ENCODE measurements at regions not wholly inside any gene's neighbourhood (a gene's known extent, or its start where the extent isn't known, plus 50 kb on each side); places are given as distances from the start of the nearest gene placed in this dataset.

- no peak for TF ChIP-seq CTCF (IDR thresholded peaks at IDR 0.05)
- TF ChIP-seq POLR2A (IDR thresholded peaks at IDR 0.05): no peak
- no peak for TF ChIP-seq POLR2AphosphoS5 (IDR thresholded peaks at IDR 0.05)
- no peak for TF ChIP-seq EP300 (IDR thresholded peaks at IDR 0.05)
Measured at GRCh38 chr10:78899098-78899754, 169.5 kb upstream of the ZMIZ1 start.

All from suprapubic skin (tissue), 4 donors.